HepG2 (cell line): ENCODE measurements at regions not wholly inside any gene's neighbourhood (a gene's known extent, or its start where the extent isn't known, plus 50 kb on each side); places are given as distances from the start of the nearest gene placed in this dataset.

Experiments used
- ATAC-seq: fragments of 200-7000 bp; cut with Tn5 transposase; 3 replicates; pipeline ENCODE4 v1.9.1; 2020; ENCODE audit warnings: mild to moderate bottlenecking, moderate library complexity
- BruUV-seq: library from RNA; stranded (reverse); fragments of 400-500 nt; replicated peaks from 2 replicates; lab custom pipeline; 2021; lab: Mats Ljungman, UMichigan
- CTCF ChIA-PET: fragments of 300-600 bp; formaldehyde crosslinking; extraction: SDS; loops from one replicate; lab custom pipeline; 2021; ENCODE audit warnings: low total read pairs, inconsistent platforms, low intra/inter-chr PET ratio; lab: Yijun Ruan, JAX
- POLR2A ChIA-PET: fragments of 350-600 bp; sonication (Branson Sonifier 250); formaldehyde crosslinking; loops from one replicate; lab custom pipeline; 2020; ENCODE audit warnings: antibody characterized with exemption, inconsistent platforms; lab: Yijun Ruan, JAX
- DNase-seq: peaks from one replicate; pipeline ENCODE4 v3.0.0-alpha.2; 2015; ENCODE audit warnings: low spot score
- FAIRE-seq: peaks from 3 replicates; lab custom pipeline; 2011; peaks lifted over from hg19 to GRCh38; lab: Jason Lieb, UNC
- H2AFZ ChIP-seq: one replicate; pipeline ENCODE4 v1.6.1; 2011; ENCODE audit warnings: low read length, inconsistent platforms
- H3K27ac ChIP-seq: fragments of 300-600 bp; 3 replicates; pipeline ENCODE4 v1.8.0; 2011; ENCODE audit warnings: mixed run types, mild to moderate bottlenecking, mixed read lengths, low read length, inconsistent platforms; ENCODE audit not compliant: insufficient read depth; ENCODE audit errors: extremely low read length
- H3K27me3 ChIP-seq, 2 experiments: fragments of 200-600 bp in 1 of 2; 2 replicates in 1 of 2; 3 replicates in 1 of 2; pipeline versions ENCODE4 v1.6.0 to v1.8.0; 2011; ENCODE audit warnings: low read length in 2 of 2, mild to moderate bottlenecking in 2 of 2, moderate library complexity in 2 of 2, inconsistent platforms in 1 of 2; ENCODE audit not compliant: insufficient read depth in 2 of 2, control insufficient read depth in 1 of 2
- H3K36me3 ChIP-seq, 2 experiments: fragments of 200-600 bp in 1 of 2; replicated peaks in 1 of 2; 2 replicates in 1 of 2; 3 replicates in 1 of 2; pipeline versions ENCODE4 v1.5.1 to v1.8.0; 2011; ENCODE audit warnings: low read length in 2 of 2, inconsistent platforms in 1 of 2; ENCODE audit not compliant: insufficient read depth in 2 of 2, control insufficient read depth in 1 of 2
- H3K4me1 ChIP-seq: 2 replicates; pipeline ENCODE4 v1.5.1; 2012; ENCODE audit warnings: low read length, inconsistent platforms; ENCODE audit not compliant: insufficient read depth
- H3K4me2 ChIP-seq: 2 replicates; pipeline ENCODE4 v1.6.0; 2011; ENCODE audit warnings: low read depth, low read length, inconsistent platforms
- H3K4me3 ChIP-seq, 3 experiments: fragments of 200-600 bp in 1 of 3; sonication (generic), shearing (Covaris generic) in 1 of 3; replicated peaks in 1 of 3; 2 replicates each; pipeline ENCODE4 v1.5.1; 2011 to 2016; ENCODE audit warnings: low read length in 3 of 3, inconsistent platforms in 2 of 3, low read depth in 2 of 3, mild to moderate bottlenecking in 2 of 3, control low read depth in 1 of 3, mixed read lengths in 1 of 3; ENCODE audit not compliant: insufficient read depth in 1 of 3
- H3K79me2 ChIP-seq: one replicate; pipeline ENCODE4 v1.6.1; 2011; ENCODE audit warnings: low read length, inconsistent platforms; ENCODE audit not compliant: insufficient read depth
- H3K9ac ChIP-seq: 2 replicates; pipeline ENCODE4 v1.6.0; 2011; ENCODE audit warnings: mild to moderate bottlenecking, low read depth, low read length, inconsistent platforms; ENCODE audit not compliant: insufficient read depth
- H3K9me3 ChIP-seq: 2 replicates; pipeline ENCODE4 v1.5.1; 2012; ENCODE audit warnings: mild to moderate bottlenecking, low read length
- H4K20me1 ChIP-seq: 2 replicates; pipeline ENCODE4 v1.6.0; 2011; ENCODE audit warnings: inconsistent platforms, mild to moderate bottlenecking, low read length, moderate library complexity; ENCODE audit not compliant: insufficient read depth
- ATF7-NPFF ChIP-seq: sonication (generic); formaldehyde crosslinking; IDR thresholded peaks from 2 replicates; pipeline ENCODE4 v1.8.1; 2023; ENCODE audit warnings: mild to moderate bottlenecking, low read depth, missing genetic modification reagents, moderate library complexity
- BCL3 ChIP-seq: sonication (generic); formaldehyde crosslinking; IDR thresholded peaks from 2 replicates; pipeline ENCODE4 v1.5.1; 2020; ENCODE audit warnings: mild to moderate bottlenecking, missing genetic modification reagents, moderate library complexity
- FOXA3 ChIP-seq: IDR thresholded peaks from 2 replicates; pipeline ENCODE4 v1.6.1; 2016; ENCODE audit warnings: missing genetic modification reagents, missing compliant biosample characterization
- GFI1 ChIP-seq: sonication (generic); formaldehyde crosslinking; IDR thresholded peaks from 2 replicates; pipeline ENCODE4 v1.5.0; 2020; ENCODE audit warnings: missing genetic modification reagents, mild to moderate bottlenecking, borderline replicate concordance
- HNF4A ChIP-seq: sonication (generic); formaldehyde crosslinking; IDR thresholded peaks from 2 replicates; pipeline ENCODE4 v1.4.0; 2020; ENCODE audit warnings: missing genetic modification reagents
- JUN ChIP-seq: sonication (generic); formaldehyde crosslinking; IDR thresholded peaks from 2 replicates; pipeline ENCODE4 v1.4.0; 2020; ENCODE audit warnings: mild to moderate bottlenecking, missing genetic modification reagents
- MYNN ChIP-seq: sonication (generic); formaldehyde crosslinking; IDR thresholded peaks from 2 replicates; pipeline ENCODE4 v1.4.0; 2020; ENCODE audit warnings: mild to moderate bottlenecking, low read depth, missing genetic modification reagents
- NFIC ChIP-seq: IDR thresholded peaks from 2 replicates; pipeline ENCODE4 v1.6.1; 2012; ENCODE audit warnings: mild to moderate bottlenecking, low read length, inconsistent platforms
- ONECUT2 ChIP-seq: sonication (generic); formaldehyde crosslinking; IDR thresholded peaks from 2 replicates; pipeline ENCODE4 v1.4.0; 2020; ENCODE audit warnings: missing genetic modification reagents
- REST ChIP-seq, 2 experiments: IDR thresholded peaks; 2 replicates each; pipeline ENCODE4 v1.6.1; 2011 to 2012; ENCODE audit warnings: low read length in 2 of 2, borderline replicate concordance in 1 of 2, low read depth in 1 of 2, mild to moderate bottlenecking in 1 of 2, moderate library complexity in 1 of 2
- YEATS4 ChIP-seq: sonication (generic); formaldehyde crosslinking; IDR thresholded peaks from 2 replicates; pipeline ENCODE4 v1.4.0; 2020; ENCODE audit warnings: missing genetic modification reagents, borderline replicate concordance
- ZNF674 ChIP-seq: sonication (generic); formaldehyde crosslinking; IDR thresholded peaks from 2 replicates; pipeline ENCODE4 v1.5.0; 2020; ENCODE audit warnings: low read depth, mild to moderate bottlenecking, missing genetic modification reagents
- WGBS: methylation state at CpG from one replicate; pipeline ENCODE4 v1.1.6; 2017; ENCODE audit warnings: low lambda C conversion rate; 5-methylcytosine and 5-hydroxymethylcytosine counted together
- in situ Hi-C: cut with HindIII; loops from 2 replicates; pipeline ENCODE4 v1.10.0; 2017; ENCODE audit warnings: low pct_unique_long_range_greater_than_20kb; ENCODE audit not compliant: extremely low pct_ligation_motif_present
- intact Hi-C: fragments of 100-400 bp; cut with micrococcal nuclease; formaldehyde crosslinking; loops from one replicate; pipeline ENCODE4 v1.10.0; 2022; ENCODE audit not compliant: unreplicated experiment
- TF ChIP-seq, protein P1 (sequence below): sonication (generic); formaldehyde crosslinking; IDR thresholded peaks from one replicate; pipeline ENCODE4 v1.5.1; 2020; ENCODE audit warnings: mild to moderate bottlenecking, missing genetic modification reagents; ENCODE audit errors: not compliant biosample characterization

DNA sequence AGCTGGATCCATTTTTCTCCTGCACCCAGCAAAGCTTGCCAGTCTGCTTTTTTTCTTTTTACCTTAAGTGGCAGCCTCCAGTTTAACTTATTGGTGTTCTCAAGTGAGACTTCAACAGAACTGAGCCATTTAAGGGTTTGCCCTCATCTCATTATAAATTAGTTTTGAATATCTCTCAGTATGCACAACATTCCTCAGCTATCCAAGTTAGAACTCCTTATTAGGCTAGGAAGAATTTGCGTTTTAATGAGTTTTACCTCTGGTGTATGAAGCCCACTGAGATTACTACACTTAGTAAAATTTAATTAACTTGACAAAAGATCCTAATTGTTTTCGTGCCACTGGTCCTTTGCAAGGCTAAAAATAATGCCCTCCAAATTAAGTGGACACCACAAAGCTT lies 232.4 kb downstream of the CDH11 start:
- H4K20me1 ChIP-seq = no peaks in the 10 kb centered on the region
- H3K4me2 ChIP-seq = no peak overlapping the region
- ChIA-PET POLR2A (no interaction called here), CTCF (no interaction called here)
- H3K9ac ChIP-seq = no peak overlapping the region
- no TSS peak for BruUV-seq
- WGBS = 0% methylated on average over 2 of the region's 2 CpGs
- H3K79me2 ChIP-seq = no peaks in the 10 kb centered on the region
- no peak overlapping the region for H3K27ac ChIP-seq
- FAIRE-seq (no peak), ATAC-seq (no peak), DNase-seq (no peak)
- no peak overlapping the region for H2AFZ ChIP-seq
- no peaks in the 10 kb centered on the region for H3K4me1 ChIP-seq
- no peaks in the 10 kb centered on the region for H3K36me3 ChIP-seq
- intact Hi-C loops = no loop called here
- no peaks in the 10 kb centered on the region for H3K27me3 ChIP-seq
- peaks cover 65% of the 10 kb centered on the region for H3K9me3 ChIP-seq
- no peak overlapping the region for H3K4me3 ChIP-seq
- in situ Hi-C loops = no loop called here
- no peak for TF ChIP-seq HNF4A (CRISPR knock-in tag)
- TF ChIP-seq ATF7-NPFF = no peak
- no peak for TF ChIP-seq ONECUT2 (CRISPR knock-in tag)
- TF ChIP-seq, protein P1, sequence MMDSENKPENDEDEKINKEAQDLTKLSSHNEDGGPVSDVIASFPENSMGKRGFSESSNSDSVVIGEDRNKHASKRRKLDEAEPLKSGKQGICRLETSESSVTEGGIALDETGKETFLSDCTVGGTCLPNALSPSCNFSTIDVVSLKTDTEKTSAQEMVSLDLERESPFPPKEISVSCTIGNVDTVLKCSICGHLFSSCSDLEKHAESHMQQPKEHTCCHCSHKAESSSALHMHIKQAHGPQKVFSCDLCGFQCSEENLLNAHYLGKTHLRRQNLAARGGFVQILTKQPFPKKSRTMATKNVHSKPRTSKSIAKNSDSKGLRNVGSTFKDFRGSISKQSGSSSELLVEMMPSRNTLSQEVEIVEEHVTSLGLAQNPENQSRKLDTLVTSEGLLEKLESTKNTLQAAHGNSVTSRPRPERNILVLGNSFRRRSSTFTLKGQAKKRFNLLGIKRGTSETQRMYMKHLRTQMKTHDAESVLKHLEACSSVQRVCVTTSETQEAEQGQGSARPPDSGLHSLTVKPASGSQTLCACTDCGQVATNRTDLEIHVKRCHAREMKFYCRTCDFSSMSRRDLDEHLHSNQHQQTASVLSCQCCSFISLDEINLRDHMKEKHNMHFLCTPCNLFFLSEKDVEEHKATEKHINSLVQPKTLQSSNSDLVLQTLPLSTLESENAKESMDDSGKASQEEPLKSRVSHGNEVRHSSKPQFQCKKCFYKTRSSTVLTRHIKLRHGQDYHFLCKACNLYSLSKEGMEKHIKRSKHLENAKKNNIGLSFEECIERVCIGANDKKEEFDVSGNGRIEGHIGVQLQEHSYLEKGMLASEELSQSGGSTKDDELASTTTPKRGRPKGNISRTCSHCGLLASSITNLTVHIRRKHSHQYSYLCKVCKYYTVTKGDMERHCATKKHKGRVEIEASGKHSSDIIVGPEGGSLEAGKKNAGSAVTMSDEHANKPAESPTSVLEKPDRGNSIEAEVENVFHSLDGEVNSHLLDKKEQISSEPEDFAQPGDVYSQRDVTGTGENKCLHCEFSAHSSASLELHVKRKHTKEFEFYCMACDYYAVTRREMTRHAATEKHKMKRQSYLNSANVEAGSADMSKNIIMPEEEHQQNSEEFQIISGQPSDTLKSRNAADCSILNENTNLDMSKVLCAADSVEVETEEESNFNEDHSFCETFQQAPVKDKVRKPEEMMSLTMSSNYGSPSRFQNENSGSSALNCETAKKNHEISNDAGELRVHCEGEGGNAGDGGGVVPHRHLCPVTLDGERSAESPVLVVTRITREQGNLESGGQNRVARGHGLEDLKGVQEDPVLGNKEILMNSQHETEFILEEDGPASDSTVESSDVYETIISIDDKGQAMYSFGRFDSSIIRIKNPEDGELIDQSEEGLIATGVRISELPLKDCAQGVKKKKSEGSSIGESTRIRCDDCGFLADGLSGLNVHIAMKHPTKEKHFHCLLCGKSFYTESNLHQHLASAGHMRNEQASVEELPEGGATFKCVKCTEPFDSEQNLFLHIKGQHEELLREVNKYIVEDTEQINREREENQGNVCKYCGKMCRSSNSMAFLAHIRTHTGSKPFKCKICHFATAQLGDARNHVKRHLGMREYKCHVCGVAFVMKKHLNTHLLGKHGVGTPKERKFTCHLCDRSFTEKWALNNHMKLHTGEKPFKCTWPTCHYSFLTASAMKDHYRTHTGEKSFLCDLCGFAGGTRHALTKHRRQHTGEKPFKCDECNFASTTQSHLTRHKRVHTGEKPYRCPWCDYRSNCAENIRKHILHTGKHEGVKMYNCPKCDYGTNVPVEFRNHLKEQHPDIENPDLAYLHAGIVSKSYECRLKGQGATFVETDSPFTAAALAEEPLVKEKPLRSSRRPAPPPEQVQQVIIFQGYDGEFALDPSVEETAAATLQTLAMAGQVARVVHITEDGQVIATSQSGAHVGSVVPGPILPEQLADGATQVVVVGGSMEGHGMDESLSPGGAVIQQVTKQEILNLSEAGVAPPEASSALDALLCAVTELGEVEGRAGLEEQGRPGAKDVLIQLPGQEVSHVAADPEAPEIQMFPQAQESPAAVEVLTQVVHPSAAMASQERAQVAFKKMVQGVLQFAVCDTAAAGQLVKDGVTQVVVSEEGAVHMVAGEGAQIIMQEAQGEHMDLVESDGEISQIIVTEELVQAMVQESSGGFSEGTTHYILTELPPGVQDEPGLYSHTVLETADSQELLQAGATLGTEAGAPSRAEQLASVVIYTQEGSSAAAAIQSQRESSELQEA (CRISPR knock-in tag) = no peak
- no peak for TF ChIP-seq BCL3 (CRISPR knock-in tag)
- no peak for TF ChIP-seq FOXA3 (CRISPR knock-in tag)
- no peak for TF ChIP-seq YEATS4 (CRISPR knock-in tag)
- no peak for TF ChIP-seq REST (IDR thresholded peaks at IDR 0.05; ENCODE audit: borderline replicate concordance in 1 of 2, low read depth in 1 of 2, low read length in 2 of 2)
- TF ChIP-seq ZNF674 (CRISPR knock-in tag) = no peak
- TF ChIP-seq JUN (CRISPR knock-in tag) = no peak
- TF ChIP-seq GFI1 (CRISPR knock-in tag) = no peak
- TF ChIP-seq MYNN (CRISPR knock-in tag) = no peak
- TF ChIP-seq NFIC = no peak
